Esophagus muscularis mucosa (tissue), 4 donors: ENCODE measurements at regions not wholly inside any gene's neighbourhood (a gene's known extent, or its start where the extent isn't known, plus 50 kb on each side); places are given as distances from the start of the nearest gene placed in this dataset.

Experiments used
- CTCF ChIP-seq, 3 experiments: fragments of 200-600 bp in 2 of 3; fragments of 450-650 bp in 1 of 3; sonication (generic) in 2 of 3; IDR thresholded peaks; one replicate each; pipeline ENCODE4 v1.5.1; 2017 to 2019; ENCODE audit warnings: antibody characterized with exemption in 3 of 3, mild to moderate bottlenecking in 2 of 3, moderate library complexity in 1 of 3
- EP300 ChIP-seq: sonication (generic); formaldehyde crosslinking; IDR thresholded peaks from one replicate; pipeline ENCODE4 v1.6.1; 2017; ENCODE audit warnings: antibody characterized with exemption
- POLR2A ChIP-seq: fragments of 450-650 bp; IDR thresholded peaks from one replicate; pipeline ENCODE4 v1.6.1; 2017; ENCODE audit warnings: antibody characterized with exemption, moderate library complexity, mild to moderate bottlenecking, low read depth

GRCh38 chr2:156175946-156176345, 156.6 kb downstream of the NR4A2 start:
- TF ChIP-seq CTCF (IDR thresholded peaks at IDR 0.05) (no peak), EP300 (no peak), POLR2A (no peak)
